HS-5 (cell line): ENCODE measurements at regions not wholly inside any gene's neighbourhood (a gene's known extent, or its start where the extent isn't known, plus 50 kb on each side); places are given as distances from the start of the nearest gene placed in this dataset.

Experiments used
- DNase-seq: peaks from one replicate; pipeline ENCODE4 v3.0.0-alpha.2; 2012; ENCODE audit warnings: low read depth

- DNase-seq, result no peak
Measured at GRCh38 chr20:21967481-21967880, 262.0 kb downstream of the PAX1 start.

GRCh38 chr20:21956591-21956990 is 251.1 kb downstream of the PAX1 start:
- no peak for DNase-seq

GRCh38 chr20:21947406-21947805 is 241.9 kb downstream of the PAX1 start:
- no peak for DNase-seq

GRCh38 chr20:21944227-21944626 is 238.8 kb downstream of the PAX1 start:
- no peak for DNase-seq

GRCh38 chr20:21941941-21942805 is 236.7 kb downstream of the PAX1 start:
- no peak for DNase-seq

- DNase-seq, result no peak
Measured at GRCh38 chr20:21936720-21937380, 231.4 kb downstream of the PAX1 start.

- no peak for DNase-seq
Measured at GRCh38 chr20:21936261-21936660, 230.8 kb downstream of the PAX1 start.

- no peak for DNase-seq
Measured at GRCh38 chr20:21933526-21933925, 228.1 kb downstream of the PAX1 start.

- no peak for DNase-seq
Measured at GRCh38 chr20:21921251-21921650, 215.8 kb downstream of the PAX1 start.

- DNase-seq, result no peak
Measured at GRCh38 chr20:21920211-21920610, 214.7 kb downstream of the PAX1 start.

- no peak for DNase-seq
Measured at GRCh38 chr20:21918398-21918797, 212.9 kb downstream of the PAX1 start.

- DNase-seq, result no peak
Measured at GRCh38 chr20:21902391-21902790, 196.9 kb downstream of the PAX1 start.

- no peak for DNase-seq
Measured at GRCh38 chr20:21901470-21902275, 196.2 kb downstream of the PAX1 start.

GRCh38 chr20:21900431-21900830 is 195.0 kb downstream of the PAX1 start:
- no peak for DNase-seq

- DNase-seq, result no peak
Measured at GRCh38 chr20:21874921-21875320, 169.5 kb downstream of the PAX1 start.

GRCh38 chr20:21874127-21874526 is 168.7 kb downstream of the PAX1 start:
- DNase-seq, result no peak

GRCh38 chr20:21873291-21873690 is 167.8 kb downstream of the PAX1 start:
- no peak for DNase-seq

- no peak for DNase-seq
Measured at GRCh38 chr20:21867811-21868210, 162.3 kb downstream of the PAX1 start.

- no peak for DNase-seq
Measured at GRCh38 chr20:21867353-21867752, 161.9 kb downstream of the PAX1 start.

GRCh38 chr20:21862956-21863355 is 157.5 kb downstream of the PAX1 start:
- DNase-seq, result no peak

- DNase-seq, result no peak
Measured at GRCh38 chr20:21862259-21862946, 156.9 kb downstream of the PAX1 start.

- DNase-seq, result no peak
Measured at GRCh38 chr20:21840991-21841390, 135.5 kb downstream of the PAX1 start.
